HG02943 (cell line): ENCODE measurements at regions not wholly inside any gene's neighbourhood (a gene's known extent, or its start where the extent isn't known, plus 50 kb on each side); places are given as distances from the start of the nearest gene placed in this dataset.

Source experiments
- ATAC-seq: cut with Tn5 transposase; IDR thresholded peaks from one replicate; pipeline ENCODE4 v1.9.1; 2021; ENCODE audit warnings: mild to moderate bottlenecking, low read depth, moderate library complexity; ENCODE audit not compliant: unreplicated experiment

- ATAC-seq: no peak
These were observed 54.5 kb upstream of the PDZD8 start for GRCh38 chr10:117429643-117430265.

- no peak for ATAC-seq
These were observed 52.1 kb upstream of the PDZD8 start for GRCh38 chr10:117427356-117427755.

- ATAC-seq: peak; percentile 74
These were observed 50.8 kb upstream of the PDZD8 start for GRCh38 chr10:117425974-117426566.

- ATAC-seq: no peak
These were observed 49.8 kb upstream of the PDZD8 start for GRCh38 chr10:117424883-117425649.
